ENCODE measurements at regions not wholly inside any gene's neighbourhood (a gene's known extent, or its start where the extent isn't known, plus 50 kb on each side); places are given as distances from the start of the nearest gene placed in this dataset.

GRCh38 chr4:22312113-22312512 is 203.8 kb downstream of the ADGRA3 start:
- no peak for DNase-seq (ENCODE audit: low spot score)
- no peak for TF ChIP-seq CTCF (IDR thresholded peaks at IDR 0.05; ENCODE audit: borderline replicate concordance, control extremely low read depth, extremely low read depth, insufficient read depth, missing control alignments)
- in situ Hi-C loops (cut with MboI; ENCODE audit: low sequenced_read_pairs, unreplicated experiment): no loop called here

- TF ChIP-seq CTCF (IDR thresholded peaks at IDR 0.05; ENCODE audit: borderline replicate concordance, control extremely low read depth, extremely low read depth, insufficient read depth, missing control alignments): no peak
- DNase-seq (ENCODE audit: low spot score): no peak
- in situ Hi-C loops (cut with MboI; ENCODE audit: low sequenced_read_pairs, unreplicated experiment): no loop called here
These were observed 214.6 kb downstream of the ADGRA3 start for GRCh38 chr4:22301253-22301652.

GRCh38 chr4:22299678-22300077 is 216.2 kb downstream of the ADGRA3 start:
- TF ChIP-seq CTCF (IDR thresholded peaks at IDR 0.05; ENCODE audit: borderline replicate concordance, control extremely low read depth, extremely low read depth, insufficient read depth, missing control alignments): no peak
- DNase-seq (ENCODE audit: low spot score): no peak
- in situ Hi-C loops (cut with MboI; ENCODE audit: low sequenced_read_pairs, unreplicated experiment): no loop called here

- TF ChIP-seq CTCF (IDR thresholded peaks at IDR 0.05; ENCODE audit: borderline replicate concordance, control extremely low read depth, extremely low read depth, insufficient read depth, missing control alignments): no peak
- in situ Hi-C loops (cut with MboI; ENCODE audit: low sequenced_read_pairs, unreplicated experiment): no loop called here
- no peak for DNase-seq (ENCODE audit: low spot score)
These were observed 228.2 kb downstream of the ADGRA3 start for GRCh38 chr4:22287631-22288030.

- no peak for DNase-seq (ENCODE audit: low spot score)
- in situ Hi-C loops (cut with MboI; ENCODE audit: low sequenced_read_pairs, unreplicated experiment): no loop called here
- TF ChIP-seq CTCF (IDR thresholded peaks at IDR 0.05; ENCODE audit: borderline replicate concordance, control extremely low read depth, extremely low read depth, insufficient read depth, missing control alignments): no peak
These were observed 247.4 kb downstream of the ADGRA3 start for GRCh38 chr4:22268350-22269025.

- in situ Hi-C loops (cut with MboI; ENCODE audit: low sequenced_read_pairs, unreplicated experiment): no loop called here
- TF ChIP-seq CTCF (IDR thresholded peaks at IDR 0.05; ENCODE audit: borderline replicate concordance, control extremely low read depth, extremely low read depth, insufficient read depth, missing control alignments): no peak
- no peak for DNase-seq (ENCODE audit: low spot score)
These were observed 251.6 kb downstream of the ADGRA3 start for GRCh38 chr4:22264261-22264660.
